Cardiac muscle cell (in vitro differentiated cells and primary cell): ENCODE measurements at regions not wholly inside any gene's neighbourhood (a gene's known extent, or its start where the extent isn't known, plus 50 kb on each side); places are given as distances from the start of the nearest gene placed in this dataset.

Experiments
- DNase-seq, 2 donors: peaks; one replicate each; pipeline versions ENCODE4 v3.0.0 to v3.0.0-alpha.2; 2010 to 2017; ENCODE audit warnings: low read depth in 1 of 2, low spot score in 1 of 2
- H3K27ac ChIP-seq: fragments of 200-600 bp; sonication (generic); 2 replicates; pipeline ENCODE4 v1.5.1; 2016
- H3K27me3 ChIP-seq: fragments of 200-600 bp; sonication (generic); 2 replicates; pipeline ENCODE4 v1.6.0; 2016; ENCODE audit warnings: control low read depth
- H3K36me3 ChIP-seq: fragments of 200-600 bp; sonication (generic); 2 replicates; pipeline ENCODE4 v1.5.1; 2016; ENCODE audit warnings: control low read depth
- H3K4me1 ChIP-seq: fragments of 200-600 bp; sonication (generic); 2 replicates; pipeline ENCODE4 v1.8.1; 2017; ENCODE audit warnings: low read depth, mild to moderate bottlenecking, mixed run types
- H3K4me3 ChIP-seq: fragments of 200-600 bp; sonication (generic); 2 replicates; pipeline ENCODE4 v1.5.1; 2016; ENCODE audit warnings: mild to moderate bottlenecking
- H3K9me3 ChIP-seq: fragments of 200-600 bp; sonication (generic); 2 replicates; pipeline ENCODE4 v1.5.1; 2017; ENCODE audit warnings: low read depth, mild to moderate bottlenecking, control low read depth
- TF ChIP-seq, protein P1 (sequence below): IDR thresholded peaks from 2 replicates; pipeline ENCODE4 v1.5.1; 2012; ENCODE audit warnings: low read depth, mild to moderate bottlenecking, low read length

DNA sequence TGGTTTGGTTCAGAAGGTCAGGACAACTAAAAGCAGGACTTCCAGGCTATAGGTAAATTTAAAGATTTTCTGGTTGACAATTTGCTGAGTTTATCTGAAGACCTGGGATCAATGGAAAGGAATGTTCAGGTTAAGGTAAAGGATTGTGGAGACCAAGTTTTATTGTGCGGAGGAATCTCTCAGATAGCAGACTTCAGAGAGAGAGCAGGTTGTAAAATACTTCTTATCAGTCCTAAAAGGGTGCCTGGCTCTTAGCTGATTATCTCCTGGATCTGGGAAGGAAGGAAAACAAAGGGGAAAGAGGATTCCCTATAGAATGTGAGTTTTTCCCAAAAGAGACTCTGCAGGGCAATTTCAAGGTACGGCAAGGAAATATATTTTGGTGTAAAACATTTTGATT lies 851.5 kb downstream of the DACH1 start:
- Histone ChIP-seq H3K27me3 (no peaks in the 10 kb centered on the region), H3K27ac (no peak overlapping the region), H3K4me1 (no peaks in the 10 kb centered on the region), H3K36me3 (no peaks in the 10 kb centered on the region), H3K4me3 (no peak overlapping the region), H3K9me3 (no peaks in the 10 kb centered on the region)
- no peak for DNase-seq
- TF ChIP-seq, protein P1, sequence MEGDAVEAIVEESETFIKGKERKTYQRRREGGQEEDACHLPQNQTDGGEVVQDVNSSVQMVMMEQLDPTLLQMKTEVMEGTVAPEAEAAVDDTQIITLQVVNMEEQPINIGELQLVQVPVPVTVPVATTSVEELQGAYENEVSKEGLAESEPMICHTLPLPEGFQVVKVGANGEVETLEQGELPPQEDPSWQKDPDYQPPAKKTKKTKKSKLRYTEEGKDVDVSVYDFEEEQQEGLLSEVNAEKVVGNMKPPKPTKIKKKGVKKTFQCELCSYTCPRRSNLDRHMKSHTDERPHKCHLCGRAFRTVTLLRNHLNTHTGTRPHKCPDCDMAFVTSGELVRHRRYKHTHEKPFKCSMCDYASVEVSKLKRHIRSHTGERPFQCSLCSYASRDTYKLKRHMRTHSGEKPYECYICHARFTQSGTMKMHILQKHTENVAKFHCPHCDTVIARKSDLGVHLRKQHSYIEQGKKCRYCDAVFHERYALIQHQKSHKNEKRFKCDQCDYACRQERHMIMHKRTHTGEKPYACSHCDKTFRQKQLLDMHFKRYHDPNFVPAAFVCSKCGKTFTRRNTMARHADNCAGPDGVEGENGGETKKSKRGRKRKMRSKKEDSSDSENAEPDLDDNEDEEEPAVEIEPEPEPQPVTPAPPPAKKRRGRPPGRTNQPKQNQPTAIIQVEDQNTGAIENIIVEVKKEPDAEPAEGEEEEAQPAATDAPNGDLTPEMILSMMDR, result no peak

- DNase-seq, result no peak
- H3K27ac ChIP-seq, result no peak overlapping the region
- H3K36me3 ChIP-seq, result no peaks in the 10 kb centered on the region
- no peaks in the 10 kb centered on the region for H3K4me1 ChIP-seq
- no peak overlapping the region for H3K4me3 ChIP-seq
- H3K9me3 ChIP-seq, result no peaks in the 10 kb centered on the region
- H3K27me3 ChIP-seq, result no peaks in the 10 kb centered on the region
- TF ChIP-seq, protein P1, result no peak
These were observed 852.0 kb downstream of the DACH1 start for GRCh38 chr13:71015021-71015420.

DNA sequence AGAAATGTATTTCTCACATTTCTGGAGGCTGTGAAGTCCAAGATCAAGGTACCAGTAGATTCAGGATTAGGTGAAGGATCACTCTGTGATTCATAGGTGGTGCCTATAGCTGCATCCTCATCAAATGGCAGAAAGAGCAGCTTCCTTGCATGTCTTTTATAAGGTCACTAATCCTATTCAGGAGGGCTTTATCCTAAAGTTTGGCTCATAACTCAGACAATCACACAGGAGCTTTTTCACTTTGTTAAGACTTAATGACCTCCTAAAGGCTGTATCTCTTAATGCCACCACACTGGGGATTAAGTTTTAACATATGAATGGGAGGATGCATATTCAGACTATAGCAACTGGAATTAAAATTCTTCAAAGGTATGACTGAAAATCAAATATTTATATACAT lies 861.1 kb downstream of the DACH1 start:
- no peak overlapping the region for H3K4me3 ChIP-seq
- no peaks in the 10 kb centered on the region for H3K27me3 ChIP-seq
- H3K27ac ChIP-seq, result no peak overlapping the region
- no peaks in the 10 kb centered on the region for H3K36me3 ChIP-seq
- peaks cover 3% of the 10 kb centered on the region for H3K9me3 ChIP-seq
- no peaks in the 10 kb centered on the region for H3K4me1 ChIP-seq
- TF ChIP-seq, protein P1, result no peak
- no peak for DNase-seq

GRCh38 chr13:70995338-70995737 lies 871.7 kb downstream of the DACH1 start:
- DNase-seq, result no peak
- H3K4me3 ChIP-seq, result no peak overlapping the region
- H3K4me1 ChIP-seq, result no peaks in the 10 kb centered on the region
- no peaks in the 10 kb centered on the region for H3K9me3 ChIP-seq
- TF ChIP-seq, protein P1, result no peak
- no peaks in the 10 kb centered on the region for H3K36me3 ChIP-seq
- no peak overlapping the region for H3K27ac ChIP-seq
- no peaks in the 10 kb centered on the region for H3K27me3 ChIP-seq

GRCh38 chr13:70994191-70994590 lies 872.8 kb downstream of the DACH1 start:
- Histone ChIP-seq H3K27ac (no peak overlapping the region), H3K4me1 (no peaks in the 10 kb centered on the region), H3K36me3 (no peaks in the 10 kb centered on the region), H3K9me3 (no peaks in the 10 kb centered on the region), H3K27me3 (no peaks in the 10 kb centered on the region), H3K4me3 (no peak overlapping the region)
- TF ChIP-seq, protein P1, result no peak
- DNase-seq, result no peak

GRCh38 chr13:70987043-70987442 lies 878.8 kb upstream of the KLHL1 start:
- Histone ChIP-seq H3K27me3 (no peaks in the 10 kb centered on the region), H3K4me3 (no peak overlapping the region), H3K36me3 (no peaks in the 10 kb centered on the region), H3K27ac (no peak overlapping the region), H3K9me3 (no peaks in the 10 kb centered on the region), H3K4me1 (no peaks in the 10 kb centered on the region)
- no peak for DNase-seq
- TF ChIP-seq, protein P1, result no peak
